Stimulated activated naive CD4-positive, alpha-beta T cell (primary cell): ENCODE measurements at regions not wholly inside any gene's neighbourhood (a gene's known extent, or its start where the extent isn't known, plus 50 kb on each side); places are given as distances from the start of the nearest gene placed in this dataset.
"Not testable (repeated sequence)": the region's sequence is repeated elsewhere in the genome, so short reads cannot be mapped to it uniquely, and the experiment has no call there.

ENCODE experiments used
- DNase-seq, 6 experiments: peaks; one replicate each; lab custom pipeline; 2025; lab: John Stamatoyannopoulos, UW

DNA sequence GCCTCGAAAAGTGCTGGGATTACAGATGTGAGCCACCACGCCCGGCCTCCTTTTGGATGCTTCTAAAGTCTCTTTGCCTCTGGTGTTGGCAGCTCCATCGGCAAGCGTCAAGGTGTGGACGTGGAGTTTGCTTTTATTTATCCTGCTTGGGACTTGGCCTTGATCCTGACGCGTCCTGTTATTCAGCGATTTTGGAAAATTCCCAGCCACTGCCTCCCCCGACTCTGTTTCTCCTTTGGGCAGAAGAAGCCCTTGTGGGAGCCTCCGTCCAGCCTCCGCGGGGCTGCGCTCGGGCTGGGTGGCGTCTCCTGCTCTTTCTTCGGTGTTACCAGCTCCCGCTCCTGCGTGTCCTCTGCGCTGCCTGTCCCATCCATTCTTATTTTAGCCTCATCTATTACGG is 151.7 kb downstream of the TMEM121 start:
- not testable (repeated sequence) for DNase-seq

DNA sequence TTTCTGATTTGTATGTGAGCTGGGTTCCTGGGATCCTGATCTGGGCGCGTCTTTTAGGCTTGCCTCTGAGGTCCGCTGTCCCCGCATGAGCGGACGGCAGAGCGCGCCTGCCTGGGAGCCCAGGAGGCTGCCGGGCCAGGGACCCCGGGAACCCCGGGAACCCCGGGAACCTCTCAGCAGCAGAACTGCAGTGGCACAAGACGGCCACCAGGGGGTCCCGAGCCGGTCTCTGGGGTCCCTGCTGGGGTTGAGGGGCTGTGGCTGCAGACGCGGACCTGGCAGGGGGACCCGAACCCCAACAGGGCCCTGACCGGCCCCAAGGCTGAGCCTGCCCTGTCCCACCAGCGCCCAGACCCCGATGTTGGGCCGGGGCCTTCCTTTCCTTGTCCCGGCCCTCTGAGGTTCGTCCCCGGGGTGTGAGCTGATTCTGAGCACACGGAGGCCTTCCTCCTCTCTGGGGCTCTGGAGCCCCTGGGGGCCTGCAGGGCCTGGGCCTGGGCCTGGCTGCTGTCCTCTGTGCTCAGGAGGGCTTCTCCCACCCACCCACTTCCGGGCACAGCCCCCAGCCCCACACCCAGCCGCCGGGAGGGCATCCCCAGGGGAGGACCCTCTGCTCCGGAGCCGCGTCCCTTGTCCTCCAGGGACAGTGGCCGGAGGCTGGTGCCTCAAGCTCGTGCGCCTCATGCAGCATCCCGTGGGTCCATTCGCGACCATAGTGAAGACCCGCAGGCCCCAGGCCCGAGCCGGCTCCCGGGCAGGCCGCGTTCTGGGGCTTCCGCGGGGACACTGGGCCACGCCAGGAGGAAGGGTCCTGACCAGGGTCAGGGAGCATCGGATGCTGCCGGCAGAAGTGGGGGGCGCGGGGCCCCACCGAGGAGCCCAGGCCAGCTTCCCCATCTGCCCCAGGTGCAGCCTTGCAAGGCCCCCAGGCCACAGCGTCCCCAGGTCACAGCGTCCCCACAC is 152.9 kb downstream of the TMEM121 start:
- DNase-seq, result peak in 1 of 6 experiments; percentile 41

DNA sequence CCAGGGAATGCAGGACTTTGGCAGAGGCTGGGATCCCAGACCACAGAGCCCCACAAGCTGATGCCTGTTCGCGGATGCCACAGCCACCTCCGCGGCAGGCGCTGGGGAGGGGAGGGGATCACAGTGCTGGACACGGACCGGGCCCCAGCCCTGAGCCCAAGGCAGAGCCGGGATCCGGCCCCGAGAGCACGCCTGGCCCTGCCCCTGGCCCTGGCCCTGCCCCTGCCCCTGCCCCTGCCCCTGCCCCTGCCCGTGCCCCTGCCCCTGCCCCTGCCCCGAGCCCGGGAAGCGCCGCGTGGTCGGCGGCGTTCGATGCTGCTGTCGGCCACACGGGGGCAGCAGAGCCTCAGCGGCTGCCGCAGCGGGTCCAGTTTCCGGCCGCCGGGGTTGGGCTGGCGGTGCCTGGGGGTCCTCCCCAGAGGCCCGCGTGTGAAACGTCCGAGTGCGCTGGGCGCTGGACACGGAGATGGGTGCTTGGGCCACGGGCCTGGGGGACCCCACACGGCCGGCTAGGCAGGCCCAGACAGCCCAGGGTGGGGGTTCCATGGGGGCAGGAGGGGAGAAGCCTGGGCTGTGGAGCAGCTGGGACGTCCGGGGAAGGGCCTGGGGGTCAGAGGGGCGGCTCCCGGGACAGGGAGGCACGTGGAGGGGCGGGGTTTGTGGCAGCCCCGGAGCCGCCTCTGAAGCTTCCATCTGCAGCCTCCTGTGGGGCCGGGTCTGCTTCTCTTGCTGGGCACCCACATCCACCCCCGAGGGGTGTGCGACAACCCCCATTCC is 153.8 kb downstream of the TMEM121 start:
- DNase-seq, result peak in 2 of 6 experiments; percentile 33 to 52

DNA sequence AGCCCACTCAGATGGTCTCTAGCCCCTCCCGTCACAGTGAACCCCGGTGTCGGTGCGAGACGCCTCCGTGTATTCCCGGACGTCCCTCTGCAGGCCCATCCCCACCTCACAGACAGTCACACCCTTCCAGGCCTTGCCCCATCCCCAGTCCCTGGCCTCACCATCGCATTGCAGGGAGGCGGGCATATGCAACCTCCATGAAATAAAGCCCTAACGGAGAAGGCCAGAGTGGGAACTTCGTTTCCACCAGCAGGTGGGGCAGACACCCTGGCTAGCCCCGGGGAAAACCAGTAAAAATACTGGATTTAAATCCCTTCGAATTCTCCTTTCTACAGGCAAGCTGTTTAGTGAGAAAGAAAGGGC is 154.3 kb downstream of the TMEM121 start:
- not testable (repeated sequence) for DNase-seq

DNA sequence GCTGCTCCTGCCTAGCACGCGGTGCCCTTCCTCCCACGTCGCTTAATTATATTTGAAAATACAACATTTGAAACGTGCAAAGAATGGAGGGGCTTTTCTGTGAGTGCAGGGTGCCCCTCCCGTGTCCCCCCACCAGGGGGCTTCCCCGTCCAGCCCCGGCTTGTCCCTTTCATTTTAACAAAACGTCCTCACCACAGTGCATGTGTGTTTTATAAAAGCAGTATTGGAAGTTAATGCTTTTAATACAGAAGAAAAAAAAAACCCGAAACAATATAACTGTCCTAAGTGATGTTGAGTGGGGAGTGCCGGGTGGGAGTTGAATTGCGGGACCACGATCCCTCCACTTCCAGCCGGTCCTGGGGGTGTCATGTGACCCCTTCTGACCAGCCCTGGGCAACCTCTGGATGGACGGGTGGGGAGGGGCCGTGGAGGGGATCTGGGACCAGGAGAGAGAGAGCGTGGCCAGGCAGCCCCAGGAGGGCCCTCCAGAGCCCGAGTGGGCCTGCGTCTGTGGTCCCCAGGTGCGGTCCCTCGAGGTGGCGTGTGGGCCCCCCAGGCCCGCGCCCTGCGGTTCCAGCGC is 155.3 kb downstream of the TMEM121 start:
- not testable (repeated sequence) for DNase-seq

GRCh38 chr14:105682442-105682841 is 156.1 kb downstream of the TMEM121 start:
- not testable (repeated sequence) for DNase-seq

- no peak for DNase-seq
Measured at GRCh38 chr14:105682956-105683570, 156.7 kb downstream of the TMEM121 start.

GRCh38 chr14:105684056-105684455 is 157.7 kb downstream of the TMEM121 start:
- DNase-seq, result not testable (repeated sequence)

- DNase-seq, result not testable (repeated sequence)
Measured at GRCh38 chr14:105684597-105684996, 158.2 kb downstream of the TMEM121 start.

DNA sequence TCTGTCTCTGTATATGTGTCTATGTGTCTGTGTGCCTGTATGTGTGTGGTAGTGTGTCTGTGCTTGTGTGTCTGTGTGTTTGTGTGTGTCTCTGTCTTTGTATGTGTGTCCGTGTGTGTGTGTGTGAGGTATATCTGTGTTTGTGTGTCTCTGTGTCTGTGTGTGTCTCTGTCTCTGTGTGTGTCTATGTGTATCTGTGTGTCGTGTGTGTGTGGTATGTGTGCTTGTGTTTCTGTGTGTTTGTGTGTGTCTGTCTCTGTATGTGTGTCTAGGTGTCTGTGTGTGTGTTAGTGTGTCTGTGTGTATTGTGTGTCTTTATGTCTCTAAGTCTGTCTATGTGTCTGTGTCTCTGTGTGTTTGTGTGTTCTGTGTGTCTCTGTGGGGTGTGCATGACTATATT is 158.6 kb downstream of the TMEM121 start:
- DNase-seq, result no peak

GRCh38 chr14:105685605-105686004 is 159.2 kb downstream of the TMEM121 start:
- not testable (repeated sequence) for DNase-seq

DNA sequence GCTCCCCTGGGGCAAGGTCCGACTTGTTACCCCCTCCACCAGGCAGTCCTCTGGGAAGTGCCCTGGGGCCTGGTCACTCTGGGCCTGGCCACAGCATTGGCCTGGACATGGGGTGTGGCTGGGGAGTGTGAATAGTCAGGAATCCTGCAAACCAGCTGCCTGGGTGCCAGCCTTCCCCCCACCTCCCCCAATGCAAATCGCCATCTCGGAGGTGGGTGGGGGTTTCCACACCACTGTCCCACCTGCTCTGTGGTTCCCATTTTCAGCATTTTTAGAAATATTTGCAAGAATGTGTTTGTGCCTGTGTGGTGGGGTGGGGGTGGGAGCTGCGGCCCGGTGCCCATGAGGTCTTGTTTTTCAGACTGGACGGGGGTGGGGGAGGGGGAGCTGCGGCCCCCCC is 159.7 kb downstream of the TMEM121 start:
- DNase-seq, result not testable (repeated sequence)

- DNase-seq, result not testable (repeated sequence)
Measured at GRCh38 chr14:105686462-105687170, 160.2 kb downstream of the TMEM121 start.

- not testable (repeated sequence) for DNase-seq
Measured at GRCh38 chr14:105687171-105688022, 161.0 kb downstream of the TMEM121 start.

DNA sequence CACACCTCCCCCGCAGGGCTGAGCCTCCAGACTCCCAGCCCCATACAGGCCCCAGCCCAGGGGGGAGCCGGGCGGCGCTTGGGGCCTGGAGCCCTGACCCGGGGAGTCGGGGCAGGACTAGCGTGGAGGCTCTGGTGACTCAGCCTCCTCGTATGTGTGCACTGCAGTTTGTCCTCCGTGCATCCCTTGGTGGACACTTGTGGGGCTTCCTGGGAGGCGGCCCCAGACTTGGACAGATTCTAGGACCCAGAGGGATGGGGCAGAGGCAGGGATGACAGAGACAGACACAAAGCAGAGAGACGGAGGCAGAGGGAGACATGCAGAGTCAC is 161.6 kb downstream of the TMEM121 start:
- DNase-seq, result not testable (repeated sequence)

DNA sequence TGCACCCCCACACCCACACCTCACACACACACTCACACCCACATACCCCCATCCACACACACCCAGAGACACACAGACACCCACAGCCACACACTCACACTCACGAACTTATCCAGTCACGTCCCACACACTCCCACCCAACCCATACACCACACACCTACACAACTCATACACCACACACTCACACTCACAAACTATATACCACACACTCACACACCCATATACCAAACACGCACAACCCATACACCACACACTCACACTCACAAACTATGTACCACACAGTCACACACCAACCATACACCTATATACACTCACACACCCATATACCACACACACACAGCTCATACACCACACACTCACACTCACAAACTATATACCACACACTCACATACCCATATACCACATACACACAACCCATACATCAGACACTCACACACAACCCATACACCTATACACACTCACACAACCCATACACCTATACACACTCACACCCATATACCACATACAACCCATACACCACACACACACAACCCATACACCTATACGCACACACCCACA is 162.4 kb downstream of the TMEM121 start:
- not testable (repeated sequence) for DNase-seq

DNA sequence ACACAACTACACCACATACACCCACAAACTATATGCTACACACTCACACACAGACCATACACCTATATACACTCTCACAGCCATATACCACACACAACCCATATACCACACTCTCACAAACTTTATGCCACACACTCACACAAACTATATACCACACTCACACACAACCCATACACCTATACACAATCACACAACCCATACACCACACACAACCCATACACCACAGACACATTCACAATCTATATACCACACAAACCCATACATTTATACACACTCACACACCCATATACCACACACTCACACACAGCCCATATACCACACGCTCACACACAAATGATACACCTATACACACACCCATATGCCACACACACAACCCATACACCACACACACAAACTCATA is 163.3 kb downstream of the TMEM121 start:
- DNase-seq, result no peak

GRCh38 chr14:105690671-105691070 is 164.3 kb downstream of the TMEM121 start:
- DNase-seq, result no peak

- DNase-seq, result not testable (repeated sequence)
Measured at GRCh38 chr14:105691321-105692109, 165.1 kb downstream of the TMEM121 start.
